ENCODE measurements at regions not wholly inside any gene's neighbourhood (a gene's known extent, or its start where the extent isn't known, plus 50 kb on each side); places are given as distances from the start of the nearest gene placed in this dataset.

GRCh38 chr5:100641833-100642232, 106.7 kb downstream of the FAM174A start:
- TF ChIP-seq POLR2A (IDR thresholded peaks at IDR 0.05): no peak
- TF ChIP-seq, protein P1, sequence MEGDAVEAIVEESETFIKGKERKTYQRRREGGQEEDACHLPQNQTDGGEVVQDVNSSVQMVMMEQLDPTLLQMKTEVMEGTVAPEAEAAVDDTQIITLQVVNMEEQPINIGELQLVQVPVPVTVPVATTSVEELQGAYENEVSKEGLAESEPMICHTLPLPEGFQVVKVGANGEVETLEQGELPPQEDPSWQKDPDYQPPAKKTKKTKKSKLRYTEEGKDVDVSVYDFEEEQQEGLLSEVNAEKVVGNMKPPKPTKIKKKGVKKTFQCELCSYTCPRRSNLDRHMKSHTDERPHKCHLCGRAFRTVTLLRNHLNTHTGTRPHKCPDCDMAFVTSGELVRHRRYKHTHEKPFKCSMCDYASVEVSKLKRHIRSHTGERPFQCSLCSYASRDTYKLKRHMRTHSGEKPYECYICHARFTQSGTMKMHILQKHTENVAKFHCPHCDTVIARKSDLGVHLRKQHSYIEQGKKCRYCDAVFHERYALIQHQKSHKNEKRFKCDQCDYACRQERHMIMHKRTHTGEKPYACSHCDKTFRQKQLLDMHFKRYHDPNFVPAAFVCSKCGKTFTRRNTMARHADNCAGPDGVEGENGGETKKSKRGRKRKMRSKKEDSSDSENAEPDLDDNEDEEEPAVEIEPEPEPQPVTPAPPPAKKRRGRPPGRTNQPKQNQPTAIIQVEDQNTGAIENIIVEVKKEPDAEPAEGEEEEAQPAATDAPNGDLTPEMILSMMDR (IDR thresholded peaks at IDR 0.05): no peak
- TF ChIP-seq POLR2AphosphoS5 (IDR thresholded peaks at IDR 0.05): no peak
- H3K4me1 ChIP-seq (replicated peaks): no peaks in the 10 kb centered on the region
- H3K27ac ChIP-seq: no peak overlapping the region
- H3K27me3 ChIP-seq (replicated peaks; ENCODE audit: insufficient read depth): no peaks in the 10 kb centered on the region
- 48% methylated on average over 4 of the region's 4 CpGs for WGBS
- no peaks in the 10 kb centered on the region for H3K36me3 ChIP-seq
- no peaks in the 10 kb centered on the region for H3K9me3 ChIP-seq
- H3K4me3 ChIP-seq: no peak overlapping the region
- no peak for DNase-seq (ENCODE audit: low spot score)
- intact Hi-C loops (cut with DNase I): no loop called here

GRCh38 chr5:100643473-100643872, 108.3 kb downstream of the FAM174A start:
- TF ChIP-seq, protein P1 (IDR thresholded peaks at IDR 0.05): no peak
- no peak for TF ChIP-seq POLR2AphosphoS5 (IDR thresholded peaks at IDR 0.05)
- TF ChIP-seq POLR2A (IDR thresholded peaks at IDR 0.05): no peak
- Histone ChIP-seq H3K27ac (no peak overlapping the region), H3K9me3 (no peaks in the 10 kb centered on the region), H3K4me1 (replicated peaks) (no peaks in the 10 kb centered on the region), H3K36me3 (no peaks in the 10 kb centered on the region), H3K4me3 (no peak overlapping the region), H3K27me3 (replicated peaks; ENCODE audit: insufficient read depth) (no peaks in the 10 kb centered on the region)
- intact Hi-C loops (cut with DNase I): no loop called here
- WGBS: 87% methylated on average over 2 of the region's 2 CpGs
- DNase-seq (ENCODE audit: low spot score): no peak

DNA sequence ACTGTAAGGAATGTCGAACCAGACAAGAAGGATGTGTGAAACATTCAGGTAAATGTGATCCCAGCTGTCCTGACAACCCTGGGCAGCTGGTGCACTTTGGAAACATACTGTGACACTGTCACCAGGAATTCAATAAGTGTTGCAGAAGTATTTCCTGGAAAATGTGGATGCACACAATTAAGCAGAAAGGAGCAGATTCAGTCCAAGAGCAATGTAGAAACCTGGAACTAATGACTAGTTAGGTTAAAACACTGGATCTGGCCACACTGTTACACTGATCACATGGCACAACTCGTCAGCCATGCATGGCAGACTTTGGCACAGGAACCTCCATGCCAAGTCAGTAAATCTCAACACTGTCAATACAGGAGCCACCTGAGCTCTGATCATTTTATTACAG, 109.0 kb downstream of the FAM174A start:
- Histone ChIP-seq H3K4me1 (replicated peaks) (no peaks in the 10 kb centered on the region), H3K36me3 (no peaks in the 10 kb centered on the region), H3K4me3 (no peak overlapping the region), H3K27ac (no peak overlapping the region), H3K9me3 (no peaks in the 10 kb centered on the region), H3K27me3 (replicated peaks; ENCODE audit: insufficient read depth) (no peaks in the 10 kb centered on the region)
- intact Hi-C loops (cut with DNase I): no loop called here
- peak; percentile 12 for DNase-seq (ENCODE audit: low spot score)
- TF ChIP-seq POLR2A (IDR thresholded peaks at IDR 0.05) (no peak), POLR2AphosphoS5 (IDR thresholded peaks at IDR 0.05) (no peak)
- TF ChIP-seq, protein P1 (IDR thresholded peaks at IDR 0.05): no peak
- WGBS: 58% methylated on average over 2 of the region's 2 CpGs

- Histone ChIP-seq H3K4me3 (no peak overlapping the region), H3K36me3 (no peaks in the 10 kb centered on the region), H3K27ac (no peak overlapping the region), H3K9me3 (no peaks in the 10 kb centered on the region), H3K27me3 (replicated peaks; ENCODE audit: insufficient read depth) (no peaks in the 10 kb centered on the region), H3K4me1 (replicated peaks) (no peaks in the 10 kb centered on the region)
- DNase-seq (ENCODE audit: low spot score): no peak
- no peak for TF ChIP-seq POLR2A (IDR thresholded peaks at IDR 0.05)
- TF ChIP-seq, protein P1 (IDR thresholded peaks at IDR 0.05): no peak
- TF ChIP-seq POLR2AphosphoS5 (IDR thresholded peaks at IDR 0.05): no peak
- WGBS: 96% methylated on average over 3 of the region's 3 CpGs
- intact Hi-C loops (cut with DNase I): no loop called here
Measured at GRCh38 chr5:100644776-100645175, 109.6 kb downstream of the FAM174A start.

GRCh38 chr5:100646011-100646410, 110.8 kb downstream of the FAM174A start:
- no peaks in the 10 kb centered on the region for H3K36me3 ChIP-seq
- H3K27me3 ChIP-seq (replicated peaks; ENCODE audit: insufficient read depth): no peaks in the 10 kb centered on the region
- no peak for TF ChIP-seq POLR2A (IDR thresholded peaks at IDR 0.05)
- no peaks in the 10 kb centered on the region for H3K4me1 ChIP-seq (replicated peaks)
- no peak overlapping the region for H3K27ac ChIP-seq
- DNase-seq (ENCODE audit: low spot score): no peak
- WGBS: 78% methylated on average over 3 of the region's 3 CpGs
- intact Hi-C loops (cut with DNase I): no loop called here
- H3K4me3 ChIP-seq: no peak overlapping the region
- H3K9me3 ChIP-seq: no peaks in the 10 kb centered on the region

All from prostate gland (tissue), 2 donors.